IMR-90 (cell line): ENCODE measurements at regions not wholly inside any gene's neighbourhood (a gene's known extent, or its start where the extent isn't known, plus 50 kb on each side); places are given as distances from the start of the nearest gene placed in this dataset.

ENCODE experiments used
- BHLHE40 ChIP-seq: fragments of 150-350 bp; IDR thresholded peaks from 2 replicates; pipeline ENCODE4 v1.6.1; 2016; ENCODE audit warnings: mild to moderate bottlenecking, low read depth, low read length
- FOS ChIP-seq: fragments of 150-350 bp; IDR thresholded peaks from 2 replicates; pipeline ENCODE4 v1.6.1; 2016; ENCODE audit warnings: low read depth, low read length
- POLR2A ChIP-seq: IDR thresholded peaks from 2 replicates; pipeline ENCODE4 v1.6.1; 2012; ENCODE audit warnings: mild to moderate bottlenecking, low read depth, low read length
- TF ChIP-seq, protein P1 (sequence below): conservative IDR thresholded peaks from 2 replicates; pipeline ENCODE4 v1.5.1; 2012; ENCODE audit warnings: mild to moderate bottlenecking, low read depth, low read length, improper control_type of control experiment

GRCh38 chr12:105759149-105759548 lies 379.6 kb downstream of the NUAK1 start:
- TF ChIP-seq, protein P1, sequence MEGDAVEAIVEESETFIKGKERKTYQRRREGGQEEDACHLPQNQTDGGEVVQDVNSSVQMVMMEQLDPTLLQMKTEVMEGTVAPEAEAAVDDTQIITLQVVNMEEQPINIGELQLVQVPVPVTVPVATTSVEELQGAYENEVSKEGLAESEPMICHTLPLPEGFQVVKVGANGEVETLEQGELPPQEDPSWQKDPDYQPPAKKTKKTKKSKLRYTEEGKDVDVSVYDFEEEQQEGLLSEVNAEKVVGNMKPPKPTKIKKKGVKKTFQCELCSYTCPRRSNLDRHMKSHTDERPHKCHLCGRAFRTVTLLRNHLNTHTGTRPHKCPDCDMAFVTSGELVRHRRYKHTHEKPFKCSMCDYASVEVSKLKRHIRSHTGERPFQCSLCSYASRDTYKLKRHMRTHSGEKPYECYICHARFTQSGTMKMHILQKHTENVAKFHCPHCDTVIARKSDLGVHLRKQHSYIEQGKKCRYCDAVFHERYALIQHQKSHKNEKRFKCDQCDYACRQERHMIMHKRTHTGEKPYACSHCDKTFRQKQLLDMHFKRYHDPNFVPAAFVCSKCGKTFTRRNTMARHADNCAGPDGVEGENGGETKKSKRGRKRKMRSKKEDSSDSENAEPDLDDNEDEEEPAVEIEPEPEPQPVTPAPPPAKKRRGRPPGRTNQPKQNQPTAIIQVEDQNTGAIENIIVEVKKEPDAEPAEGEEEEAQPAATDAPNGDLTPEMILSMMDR = no peak
- TF ChIP-seq BHLHE40 (no peak), POLR2A (no peak), FOS (no peak)
